ENCODE measurements at regions not wholly inside any gene's neighbourhood (a gene's known extent, or its start where the extent isn't known, plus 50 kb on each side); places are given as distances from the start of the nearest gene placed in this dataset.

GRCh38 chr2:16334366-16334765 lies 331.3 kb downstream of the CYRIA start:
- Histone ChIP-seq H3K36me3 (no peaks in the 10 kb centered on the region), H3K27me3 (replicated peaks; ENCODE audit: insufficient read depth) (no peaks in the 10 kb centered on the region), H3K9me3 (no peaks in the 10 kb centered on the region), H3K27ac (no peak overlapping the region), H3K4me1 (replicated peaks) (no peaks in the 10 kb centered on the region), H3K4me3 (no peak overlapping the region)
- no peak for DNase-seq (ENCODE audit: low spot score)
- intact Hi-C loops (cut with DNase I), result no loop called here
- WGBS, result 82% methylated on average over 1 of the region's 1 CpG
- no peak for TF ChIP-seq CTCF (IDR thresholded peaks at IDR 0.05)
- no peak for TF ChIP-seq POLR2A (IDR thresholded peaks at IDR 0.05)
- no peak for TF ChIP-seq POLR2AphosphoS5 (IDR thresholded peaks at IDR 0.05)

GRCh38 chr2:16333681-16334080 lies 332.0 kb downstream of the CYRIA start:
- Histone ChIP-seq H3K36me3 (no peaks in the 10 kb centered on the region), H3K9me3 (no peaks in the 10 kb centered on the region), H3K27me3 (replicated peaks; ENCODE audit: insufficient read depth) (no peaks in the 10 kb centered on the region), H3K27ac (no peak overlapping the region), H3K4me1 (replicated peaks) (no peaks in the 10 kb centered on the region), H3K4me3 (no peak overlapping the region)
- intact Hi-C loops (cut with DNase I), result no loop called here
- TF ChIP-seq POLR2A (IDR thresholded peaks at IDR 0.05) (no peak), POLR2AphosphoS5 (IDR thresholded peaks at IDR 0.05) (no peak), CTCF (IDR thresholded peaks at IDR 0.05) (no peak)
- no peak for DNase-seq (ENCODE audit: low spot score)
- 39% methylated on average over 2 of the region's 2 CpGs for WGBS

- 36% methylated on average over 8 of the region's 8 CpGs for WGBS
Observed at GRCh38 chr2:16332681-16333557, 332.7 kb downstream of the CYRIA start.

GRCh38 chr2:16331772-16332171 lies 333.9 kb downstream of the CYRIA start:
- DNase-seq (ENCODE audit: low spot score), result no peak
- 89% methylated on average over 2 of the region's 2 CpGs for WGBS

More at GRCh38 chr2:16332681-16333557, 332.7 kb downstream of the CYRIA start:
- Histone ChIP-seq H3K4me1 (replicated peaks) (no peaks in the 10 kb centered on the region), H3K4me3 (no peak overlapping the region), H3K36me3 (no peaks in the 10 kb centered on the region), H3K9me3 (no peaks in the 10 kb centered on the region), H3K27ac (no peak overlapping the region), H3K27me3 (replicated peaks; ENCODE audit: insufficient read depth) (no peaks in the 10 kb centered on the region)
- no peak for DNase-seq (ENCODE audit: low spot score)
- TF ChIP-seq CTCF (IDR thresholded peaks at IDR 0.05), result no peak
- no peak for TF ChIP-seq POLR2A (IDR thresholded peaks at IDR 0.05)
- TF ChIP-seq POLR2AphosphoS5 (IDR thresholded peaks at IDR 0.05), result no peak
- intact Hi-C loops (cut with DNase I), result no loop called here

GRCh38 chr2:16330982-16331381 lies 334.7 kb downstream of the CYRIA start:
- 71% methylated on average over 5 of the region's 5 CpGs for WGBS
- Histone ChIP-seq H3K9me3 (no peaks in the 10 kb centered on the region), H3K4me3 (no peak overlapping the region), H3K36me3 (no peaks in the 10 kb centered on the region), H3K27me3 (replicated peaks; ENCODE audit: insufficient read depth) (no peaks in the 10 kb centered on the region), H3K27ac (no peak overlapping the region), H3K4me1 (replicated peaks) (no peaks in the 10 kb centered on the region)
- intact Hi-C loops (cut with DNase I), result no loop called here
- DNase-seq (ENCODE audit: low spot score), result no peak
- TF ChIP-seq POLR2A (IDR thresholded peaks at IDR 0.05), result no peak
- no peak for TF ChIP-seq POLR2AphosphoS5 (IDR thresholded peaks at IDR 0.05)
- TF ChIP-seq CTCF (IDR thresholded peaks at IDR 0.05), result no peak

More at GRCh38 chr2:16331772-16332171, 333.9 kb downstream of the CYRIA start:
- H3K27ac ChIP-seq, result no peak overlapping the region
- H3K4me1 ChIP-seq (replicated peaks), result no peaks in the 10 kb centered on the region
- no peak for TF ChIP-seq POLR2A (IDR thresholded peaks at IDR 0.05)
- TF ChIP-seq POLR2AphosphoS5 (IDR thresholded peaks at IDR 0.05), result no peak
- H3K9me3 ChIP-seq, result no peaks in the 10 kb centered on the region
- intact Hi-C loops (cut with DNase I), result no loop called here
- H3K36me3 ChIP-seq, result no peaks in the 10 kb centered on the region
- no peak overlapping the region for H3K4me3 ChIP-seq
- H3K27me3 ChIP-seq (replicated peaks; ENCODE audit: insufficient read depth), result no peaks in the 10 kb centered on the region
